H9 (cell line): ENCODE measurements at regions not wholly inside any gene's neighbourhood (a gene's known extent, or its start where the extent isn't known, plus 50 kb on each side); places are given as distances from the start of the nearest gene placed in this dataset.

Experiments used
- DNase-seq: peaks from one replicate; pipeline ENCODE4 v3.0.0-alpha.2; 2017
- H2AFZ ChIP-seq: one replicate; pipeline ENCODE4 v1.6.1; 2013; ENCODE audit warnings: mild to moderate bottlenecking, low read length, control low read depth, moderate library complexity
- H2AK5ac ChIP-seq: 2 replicates; pipeline ENCODE4 v1.6.1; 2013; ENCODE audit warnings: low read length, control low read depth, mixed read lengths; ENCODE audit not compliant: insufficient read length
- H2BK120ac ChIP-seq: one replicate; pipeline ENCODE4 v1.6.1; 2013; ENCODE audit warnings: low read depth, mild to moderate bottlenecking, low read length, control low read depth, inconsistent platforms; ENCODE audit not compliant: poor library complexity, severe bottlenecking
- H2BK12ac ChIP-seq: 2 replicates; pipeline ENCODE4 v1.6.1; 2013; ENCODE audit warnings: low read length, control low read depth, mixed read lengths, low read depth; ENCODE audit not compliant: insufficient read length
- H2BK15ac ChIP-seq: 2 replicates; pipeline ENCODE4 v1.6.1; 2013; ENCODE audit warnings: low read depth, low read length, control low read depth
- H2BK20ac ChIP-seq: one replicate; pipeline ENCODE4 v1.6.1; 2013; ENCODE audit warnings: low read depth, mild to moderate bottlenecking, low read length, control low read depth, inconsistent platforms; ENCODE audit not compliant: poor library complexity, severe bottlenecking
- H2BK5ac ChIP-seq: 2 replicates; pipeline ENCODE4 v1.6.1; 2013; ENCODE audit warnings: low read length, control low read depth, mixed read lengths; ENCODE audit not compliant: insufficient read length
- H3K14ac ChIP-seq: 2 replicates; pipeline ENCODE4 v1.6.1; 2013; ENCODE audit warnings: low read length, control low read depth; ENCODE audit not compliant: insufficient read depth
- H3K18ac ChIP-seq: 2 replicates; pipeline ENCODE4 v1.6.1; 2013; ENCODE audit warnings: low read depth, mild to moderate bottlenecking, mixed read lengths, low read length, control low read depth; ENCODE audit not compliant: insufficient read length
- H3K23ac ChIP-seq: 2 replicates; pipeline ENCODE4 v1.6.1; 2013; ENCODE audit warnings: low read length, control low read depth, mixed read lengths, low read depth; ENCODE audit not compliant: insufficient read length
- H3K23me2 ChIP-seq: 2 replicates; pipeline ENCODE4 v1.6.1; 2013; ENCODE audit warnings: low read depth, mild to moderate bottlenecking, mixed read lengths, low read length, control low read depth; ENCODE audit not compliant: insufficient read length, poor library complexity, severe bottlenecking
- H3K27ac ChIP-seq: 2 replicates; pipeline ENCODE4 v1.5.1; 2013; ENCODE audit warnings: low read length, control low read depth, mixed read lengths, low read depth; ENCODE audit not compliant: insufficient read length
- H3K27me3 ChIP-seq: 2 replicates; pipeline ENCODE4 v1.6.1; 2013; ENCODE audit warnings: low read length, control low read depth, inconsistent platforms; ENCODE audit not compliant: insufficient read depth
- H3K4ac ChIP-seq: 2 replicates; pipeline ENCODE4 v1.6.1; 2013; ENCODE audit warnings: low read depth, mild to moderate bottlenecking, control low read depth, inconsistent platforms, low read length, moderate library complexity
- H3K4me1 ChIP-seq: 2 replicates; pipeline ENCODE4 v1.6.1; 2013; ENCODE audit warnings: low read length, control low read depth, inconsistent platforms; ENCODE audit not compliant: insufficient read depth
- H3K4me2 ChIP-seq: 2 replicates; pipeline ENCODE4 v1.6.1; 2013; ENCODE audit warnings: low read length, control low read depth, mixed read lengths; ENCODE audit not compliant: insufficient read length, insufficient read depth
- H3K56ac ChIP-seq: 2 replicates; pipeline ENCODE4 v1.6.1; 2013; ENCODE audit warnings: low read depth, mild to moderate bottlenecking, mixed read lengths, low read length, control low read depth; ENCODE audit not compliant: insufficient read length
- H3K79me1 ChIP-seq: 2 replicates; pipeline ENCODE4 v1.6.1; 2013; ENCODE audit warnings: low read depth, mild to moderate bottlenecking, moderate library complexity, low read length, control low read depth, inconsistent platforms; ENCODE audit not compliant: insufficient read depth, poor library complexity, severe bottlenecking
- H3K79me2 ChIP-seq: 2 replicates; pipeline ENCODE4 v1.6.1; 2013; ENCODE audit warnings: low read length, control low read depth, inconsistent platforms; ENCODE audit not compliant: insufficient read depth
- H3K9ac ChIP-seq: 2 replicates; pipeline ENCODE4 v1.6.1; 2013; ENCODE audit warnings: low read length, control low read depth, mixed read lengths; ENCODE audit not compliant: insufficient read length; ENCODE audit errors: extremely low read depth
- H3K9me3 ChIP-seq: one replicate; pipeline ENCODE4 v1.6.1; 2013; ENCODE audit warnings: low read depth, low read length, inconsistent platforms; ENCODE audit not compliant: control insufficient read depth
- H3T11ph ChIP-seq: one replicate; pipeline ENCODE4 v1.6.1; 2013; ENCODE audit warnings: mild to moderate bottlenecking, low read length, control low read depth, inconsistent platforms
- H4K20me1 ChIP-seq: one replicate; pipeline ENCODE4 v1.6.1; 2013; ENCODE audit not compliant: control insufficient read depth, insufficient read length, insufficient read depth
- H4K5ac ChIP-seq: 2 replicates; pipeline ENCODE4 v1.6.1; 2013; ENCODE audit warnings: low read depth, mild to moderate bottlenecking, mixed read lengths, low read length, control low read depth; ENCODE audit not compliant: insufficient read length
- H4K8ac ChIP-seq: replicated peaks from 2 replicates; pipeline ENCODE4 v1.6.1; 2013; ENCODE audit warnings: low read length, control low read depth, mixed read lengths, low read depth; ENCODE audit not compliant: insufficient read length
- H4K91ac ChIP-seq: 2 replicates; pipeline ENCODE4 v1.6.1; 2013; ENCODE audit warnings: low read depth, mild to moderate bottlenecking, moderate library complexity, mixed read lengths, low read length, control low read depth; ENCODE audit not compliant: insufficient read length
- H3K27ac Mint-ChIP-seq, 3 experiments: 2 replicates in 2 of 3; 3 replicates in 1 of 3; pipeline ENCODE4 v1.8.0; 2020 to 2021; ENCODE audit warnings: mixed read lengths in 3 of 3, mild to moderate bottlenecking in 1 of 3, moderate library complexity in 1 of 3
- H3K27me3 Mint-ChIP-seq: 2 replicates; pipeline ENCODE4 v1.8.0; 2021; ENCODE audit warnings: low read depth, mild to moderate bottlenecking, moderate library complexity, mixed read lengths
- H3K36me3 Mint-ChIP-seq, 3 experiments: 2 replicates in 2 of 3; 3 replicates in 1 of 3; pipeline ENCODE4 v1.8.0; 2020 to 2021; ENCODE audit warnings: low read depth in 3 of 3, mixed read lengths in 3 of 3; ENCODE audit not compliant: insufficient read depth in 1 of 3
- H3K4me1 Mint-ChIP-seq, 2 experiments: 2 replicates each; pipeline ENCODE4 v1.8.0; 2020; ENCODE audit warnings: mixed read lengths in 2 of 2
- H3K4me3 Mint-ChIP-seq, 2 experiments: 2 replicates in 1 of 2; 3 replicates in 1 of 2; pipeline ENCODE4 v1.8.0; 2020 to 2021; ENCODE audit warnings: mild to moderate bottlenecking in 2 of 2, mixed read lengths in 2 of 2, moderate library complexity in 1 of 2
- H3K9me3 Mint-ChIP-seq, 2 experiments: 2 replicates in 1 of 2; 3 replicates in 1 of 2; pipeline ENCODE4 v1.8.0; 2020; ENCODE audit warnings: mild to moderate bottlenecking in 2 of 2, mixed read lengths in 2 of 2, moderate library complexity in 1 of 2
- WGBS: extraction: QIAGEN DNeasy Blood & Tissue Kit; methylation state at CpG from one replicate; pipeline ENCODE4 v1.1.7; 2013; ENCODE audit warnings: missing lambda C conversion rate, low lambda C conversion rate, mixed read lengths; ENCODE audit not compliant: insufficient read length; ENCODE audit errors: extremely low coverage; 5-methylcytosine and 5-hydroxymethylcytosine counted together
- TF ChIP-seq, protein P1 (sequence below): fragments of 200-600 bp; sonication (generic); conservative IDR thresholded peaks from 3 replicates; pipeline ENCODE4 v1.8.0; 2021; ENCODE audit warnings: antibody characterized with exemption, mild to moderate bottlenecking

DNA sequence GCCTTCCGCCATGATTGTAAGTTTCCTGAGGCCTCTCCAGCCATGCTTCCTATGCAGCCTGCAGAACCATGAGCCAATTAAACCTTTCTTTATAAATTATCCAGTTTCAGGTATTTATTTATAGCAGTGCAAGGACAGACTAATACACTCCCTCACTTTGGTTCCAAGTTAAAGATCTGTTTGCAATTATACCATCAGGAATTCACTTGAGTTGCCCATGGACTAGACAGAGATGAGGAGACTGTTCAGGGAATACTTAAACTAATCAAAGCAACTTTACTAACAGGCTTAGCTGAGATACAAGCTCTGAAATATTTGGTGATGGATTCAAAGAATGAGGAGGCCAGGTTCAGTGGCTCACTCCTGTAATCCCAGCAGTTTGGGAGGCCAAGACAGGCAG lies 190.0 kb downstream of the MTCL1 start:
- WGBS: no CpG with 5 or more reads among the region's 1 CpG
- no peak overlapping the region for H3K4me2 ChIP-seq
- H3K56ac ChIP-seq: no peak overlapping the region
- no peaks in the 10 kb centered on the region for H3K79me1 ChIP-seq
- H3K23me2 ChIP-seq: no peaks in the 10 kb centered on the region
- no peaks in the 10 kb centered on the region for H3K27me3 ChIP-seq
- H2BK5ac ChIP-seq: no peak overlapping the region
- H3K4me1 ChIP-seq: peaks cover 3% of the 10 kb centered on the region; the same call in 1 of the 2 replicates
- H3K27me3 Mint-ChIP-seq: no peaks in the 10 kb centered on the region
- peaks cover 4 to 9% (median 5%) of the 10 kb centered on the region in 3 experiments; a peak in 5 of 7 replicates for H3K36me3 Mint-ChIP-seq
- no peak overlapping the region for H3K23ac ChIP-seq
- H3K4me1 Mint-ChIP-seq: peaks cover 12 to 13% of the 10 kb centered on the region in 2 experiments
- H4K20me1 ChIP-seq: no peaks in the 10 kb centered on the region
- no peak overlapping the region for H4K91ac ChIP-seq
- no peaks in the 10 kb centered on the region for H3K79me2 ChIP-seq
- TF ChIP-seq, protein P1, sequence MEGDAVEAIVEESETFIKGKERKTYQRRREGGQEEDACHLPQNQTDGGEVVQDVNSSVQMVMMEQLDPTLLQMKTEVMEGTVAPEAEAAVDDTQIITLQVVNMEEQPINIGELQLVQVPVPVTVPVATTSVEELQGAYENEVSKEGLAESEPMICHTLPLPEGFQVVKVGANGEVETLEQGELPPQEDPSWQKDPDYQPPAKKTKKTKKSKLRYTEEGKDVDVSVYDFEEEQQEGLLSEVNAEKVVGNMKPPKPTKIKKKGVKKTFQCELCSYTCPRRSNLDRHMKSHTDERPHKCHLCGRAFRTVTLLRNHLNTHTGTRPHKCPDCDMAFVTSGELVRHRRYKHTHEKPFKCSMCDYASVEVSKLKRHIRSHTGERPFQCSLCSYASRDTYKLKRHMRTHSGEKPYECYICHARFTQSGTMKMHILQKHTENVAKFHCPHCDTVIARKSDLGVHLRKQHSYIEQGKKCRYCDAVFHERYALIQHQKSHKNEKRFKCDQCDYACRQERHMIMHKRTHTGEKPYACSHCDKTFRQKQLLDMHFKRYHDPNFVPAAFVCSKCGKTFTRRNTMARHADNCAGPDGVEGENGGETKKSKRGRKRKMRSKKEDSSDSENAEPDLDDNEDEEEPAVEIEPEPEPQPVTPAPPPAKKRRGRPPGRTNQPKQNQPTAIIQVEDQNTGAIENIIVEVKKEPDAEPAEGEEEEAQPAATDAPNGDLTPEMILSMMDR: no peak
- H3K14ac ChIP-seq: no peak overlapping the region
- no peak overlapping the region for H2AK5ac ChIP-seq
- H3K27ac ChIP-seq: no peak overlapping the region
- H3K4me3 Mint-ChIP-seq: no peak overlapping the region
- no peak overlapping the region for H2BK12ac ChIP-seq
- H3K4ac ChIP-seq: no peak overlapping the region
- H2AFZ ChIP-seq: no peak overlapping the region
- H3K27ac Mint-ChIP-seq: no peak overlapping the region
- no peak overlapping the region for H2BK20ac ChIP-seq
- H2BK15ac ChIP-seq: no peak overlapping the region
- no peak overlapping the region for H4K8ac ChIP-seq
- no peaks in the 10 kb centered on the region for H3K9me3 ChIP-seq
- H2BK120ac ChIP-seq: no peak overlapping the region
- no peak overlapping the region for H3K9ac ChIP-seq
- no peak overlapping the region for H3T11ph ChIP-seq
- DNase-seq: no peak
- no peak overlapping the region for H4K5ac ChIP-seq
- H3K9me3 Mint-ChIP-seq: peaks cover 7 to 8% of the 10 kb centered on the region in 2 experiments; a peak in 4 of 5 replicates
- no peak overlapping the region for H3K18ac ChIP-seq
